NCI-H1105 (cell line): ENCODE measurements at regions not wholly inside any gene's neighbourhood (a gene's known extent, or its start where the extent isn't known, plus 50 kb on each side); places are given as distances from the start of the nearest gene placed in this dataset.
A peak's percentile ranks its signal among the peaks of the same experiment; 100 is the strongest.
"Not testable (repeated sequence)": the region's sequence is repeated elsewhere in the genome, so short reads cannot be mapped to it uniquely, and the experiment has no call there.

Source experiments
- DNase-seq: peaks from one replicate; lab custom pipeline; 2025; lab: John Stamatoyannopoulos, UW

DNA sequence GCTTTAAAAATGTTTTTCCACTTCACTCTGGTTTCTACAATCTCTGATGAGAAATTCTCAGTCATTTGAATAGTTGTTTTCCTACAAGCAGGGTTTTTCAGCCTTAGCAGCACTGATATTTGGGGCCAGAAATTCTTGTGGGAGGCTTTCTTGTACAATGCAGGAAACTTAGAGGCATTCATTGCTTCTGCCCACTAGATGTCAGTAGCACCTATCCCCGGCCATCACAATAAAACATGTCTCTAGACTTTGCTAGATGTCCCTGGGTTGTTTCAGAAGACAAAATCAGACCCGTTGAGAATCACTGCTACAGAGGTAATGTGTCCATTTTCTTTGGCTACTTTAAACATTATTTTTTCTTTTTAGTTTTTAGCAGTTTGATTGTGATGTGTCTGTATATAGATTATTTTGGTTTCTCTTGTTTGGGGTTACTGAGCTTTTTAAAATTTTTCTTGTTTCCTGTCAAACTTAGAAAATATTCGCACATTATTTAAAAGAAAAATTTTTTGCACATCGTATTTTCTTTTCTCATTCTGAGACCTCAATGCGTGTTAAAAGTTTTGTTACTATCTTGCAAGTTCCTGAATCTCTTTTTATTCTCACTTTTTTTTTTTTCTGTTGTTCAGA is 60.8 kb upstream of the CCDC179 start:
- DNase-seq, result peak; percentile 31

DNA sequence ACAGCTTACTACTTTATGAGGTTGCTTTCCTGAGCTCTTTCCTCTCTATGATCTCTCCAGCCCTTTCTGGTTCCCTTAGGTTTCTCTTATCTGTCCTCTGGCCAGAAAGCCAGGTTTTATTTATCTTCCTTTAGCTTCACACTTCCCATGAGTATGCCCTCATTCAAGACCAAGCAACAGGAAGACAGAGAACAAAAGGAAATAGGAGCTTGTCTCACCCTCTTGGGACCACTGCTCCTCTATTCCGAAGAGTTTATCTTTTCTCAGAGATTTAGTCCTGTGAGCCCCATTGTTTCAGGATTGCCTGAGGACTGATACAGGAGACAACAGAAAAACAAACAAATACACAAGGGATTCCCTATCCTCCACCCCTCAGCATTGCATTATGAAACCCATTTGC is 62.4 kb upstream of the CCDC179 start:
- no peak for DNase-seq

DNA sequence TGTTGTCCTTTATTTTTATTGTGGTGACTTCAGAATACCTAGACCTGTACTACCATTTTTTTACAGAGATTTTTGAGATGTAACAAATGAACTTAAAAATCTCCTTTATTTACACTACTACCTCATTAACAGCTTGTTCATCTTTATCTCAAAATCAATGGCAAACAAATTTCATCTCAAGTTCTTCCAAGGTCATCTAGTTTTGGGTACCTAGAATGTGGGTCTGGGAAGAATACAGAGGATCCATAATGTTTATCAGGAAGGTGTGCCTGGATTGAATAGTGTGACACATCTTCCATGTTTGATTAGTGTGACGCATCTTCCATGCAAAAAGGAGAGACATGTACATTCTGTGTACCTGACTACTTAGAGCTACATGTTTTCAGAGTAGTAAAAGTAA is 63.3 kb upstream of the CCDC179 start:
- DNase-seq, result no peak

DNA sequence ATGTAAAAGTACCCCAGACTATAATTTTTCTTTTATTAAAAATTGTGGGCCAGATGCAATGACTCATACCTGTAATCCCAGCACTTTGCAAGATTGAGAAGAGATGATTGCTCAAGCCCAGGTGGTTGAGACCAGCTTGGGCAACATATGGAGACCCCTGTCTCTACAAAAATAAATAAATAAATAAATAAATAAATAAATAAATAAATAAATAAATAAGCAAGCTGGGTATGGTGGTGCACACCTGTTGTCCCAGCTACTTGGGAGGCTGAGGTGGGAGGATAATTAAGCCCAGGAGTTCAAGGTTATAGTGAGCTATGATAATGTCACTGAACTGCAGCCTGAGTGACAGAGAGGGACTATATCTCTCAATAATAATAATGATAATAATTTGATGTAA is 66.1 kb upstream of the CCDC179 start:
- DNase-seq, result no peak

DNA sequence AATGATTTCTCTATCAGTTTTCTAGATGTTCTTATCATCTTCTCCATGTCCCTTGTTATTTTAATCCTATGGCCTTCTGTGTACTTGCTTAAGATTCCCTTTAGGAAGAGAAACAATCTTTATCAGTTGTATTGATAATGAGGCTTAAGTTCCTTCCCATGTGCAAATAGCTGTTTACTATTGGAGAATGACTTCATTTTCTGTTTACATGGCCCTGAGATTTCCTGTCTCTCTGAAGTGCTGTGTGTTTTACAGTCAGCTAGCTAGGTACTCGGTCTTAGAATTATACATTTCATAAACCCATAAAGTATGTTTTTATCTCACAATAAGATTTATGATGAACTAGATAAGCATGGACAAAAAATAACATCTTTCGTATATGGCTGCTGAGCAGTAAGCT is 67.5 kb upstream of the CCDC179 start:
- no peak for DNase-seq

GRCh38 chr11:22928207-22928917 is 68.1 kb upstream of the CCDC179 start:
- DNase-seq, result no peak

DNA sequence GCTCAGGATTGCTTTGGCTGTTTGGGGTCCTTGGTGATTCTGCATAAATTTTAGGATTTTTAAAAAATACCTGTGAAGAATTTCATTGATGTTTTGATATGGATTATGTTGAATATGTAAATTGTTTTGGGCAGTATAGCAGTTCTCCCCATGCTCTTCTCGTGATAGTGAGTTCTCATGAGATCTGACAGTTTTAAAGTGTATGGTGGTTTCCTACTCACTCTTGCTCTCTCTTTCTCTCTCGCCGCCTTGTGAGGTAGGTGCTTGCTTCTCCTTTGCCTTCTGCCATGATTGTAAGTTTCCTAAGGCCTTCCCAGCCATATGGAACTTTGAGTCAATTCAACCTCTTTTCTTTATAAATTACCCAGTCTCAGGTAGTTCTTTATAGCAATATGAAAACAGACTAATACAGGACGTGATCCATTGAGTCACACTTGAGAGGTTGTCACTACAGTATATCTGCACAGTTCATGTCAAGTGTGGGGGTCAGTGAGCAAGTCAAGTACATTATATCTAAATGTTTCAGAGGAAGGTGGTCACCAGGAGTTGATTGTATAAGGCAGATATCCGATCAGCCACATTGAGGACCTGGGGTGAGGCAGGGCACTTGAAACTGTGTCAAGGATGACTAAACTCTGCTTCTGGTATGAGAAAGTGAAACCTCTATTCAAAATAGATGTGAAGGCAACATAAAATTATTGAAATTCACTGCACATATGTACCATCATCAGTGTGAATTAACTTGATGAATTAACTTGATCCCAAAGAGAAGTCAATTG is 70.7 kb upstream of the CCDC179 start:
- DNase-seq, result no peak

- DNase-seq, result no peak
These were observed 78.4 kb upstream of the CCDC179 start for GRCh38 chr11:22938691-22939090.

DNA sequence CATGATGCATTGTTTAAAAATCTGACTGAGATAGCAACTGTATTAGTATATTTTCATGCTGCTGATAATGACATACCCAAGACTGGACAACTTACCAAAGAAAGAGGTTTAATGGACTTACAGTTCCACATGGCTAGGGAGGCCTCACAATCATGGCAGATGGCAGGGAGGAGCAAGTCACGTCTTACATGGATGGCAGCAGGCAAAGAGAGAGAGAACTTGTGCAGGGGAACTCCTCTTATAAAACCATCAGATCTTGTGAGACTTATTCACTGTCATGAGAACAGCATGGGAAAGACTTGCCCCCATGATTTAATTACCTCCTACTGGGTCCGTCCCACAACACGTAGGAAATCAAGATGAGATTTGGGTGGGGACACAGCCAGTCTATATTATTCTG is 81.3 kb upstream of the CCDC179 start:
- DNase-seq, result not testable (repeated sequence)

- no peak for DNase-seq
These were observed 97.5 kb upstream of the CCDC179 start for GRCh38 chr11:22957786-22958185.

DNA sequence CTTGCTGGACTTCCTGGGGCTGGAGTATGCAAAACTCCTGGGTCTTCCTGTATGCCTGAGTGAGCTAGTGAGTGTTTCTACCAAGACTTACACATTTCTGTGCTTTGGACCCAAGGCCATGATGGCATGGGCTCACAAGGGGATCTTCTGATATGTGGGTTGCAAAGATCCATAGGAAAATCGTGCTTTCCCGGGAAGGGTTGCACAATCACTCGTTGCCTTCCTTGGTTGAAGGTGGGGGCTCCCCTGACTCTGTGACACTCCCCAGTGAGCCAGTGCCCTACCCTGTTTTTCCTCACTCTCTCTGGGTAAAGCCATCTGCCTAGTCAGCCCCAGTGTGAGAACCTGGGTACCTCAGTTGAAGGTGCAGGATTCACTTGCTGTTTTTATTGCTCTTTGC is 114.0 kb upstream of the CCDC179 start:
- no peak for DNase-seq

- DNase-seq, result no peak
These were observed 115.9 kb upstream of the CCDC179 start for GRCh38 chr11:22976146-22976545.

DNA sequence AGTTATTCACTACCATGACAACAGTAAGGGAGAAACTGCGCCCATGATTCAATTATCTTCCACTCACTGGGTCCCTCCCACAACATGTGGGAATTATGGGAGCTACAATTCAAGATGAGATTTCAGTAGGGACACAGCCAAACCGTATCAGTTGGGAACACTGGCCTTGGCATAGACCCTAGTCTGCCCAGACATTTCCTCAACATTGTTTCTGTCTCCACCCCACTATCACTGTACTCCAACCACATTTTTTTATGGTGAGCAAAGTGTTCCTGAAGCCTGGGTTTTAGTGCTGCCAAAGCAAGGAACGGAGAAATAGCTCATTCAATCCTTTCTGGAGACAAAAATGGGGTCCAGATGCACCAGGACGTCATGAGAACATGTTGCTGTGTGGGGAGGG is 122.6 kb upstream of the CCDC179 start:
- DNase-seq, result no peak

- DNase-seq, result no peak
These were observed 123.8 kb upstream of the CCDC179 start for GRCh38 chr11:22984045-22984444.

DNA sequence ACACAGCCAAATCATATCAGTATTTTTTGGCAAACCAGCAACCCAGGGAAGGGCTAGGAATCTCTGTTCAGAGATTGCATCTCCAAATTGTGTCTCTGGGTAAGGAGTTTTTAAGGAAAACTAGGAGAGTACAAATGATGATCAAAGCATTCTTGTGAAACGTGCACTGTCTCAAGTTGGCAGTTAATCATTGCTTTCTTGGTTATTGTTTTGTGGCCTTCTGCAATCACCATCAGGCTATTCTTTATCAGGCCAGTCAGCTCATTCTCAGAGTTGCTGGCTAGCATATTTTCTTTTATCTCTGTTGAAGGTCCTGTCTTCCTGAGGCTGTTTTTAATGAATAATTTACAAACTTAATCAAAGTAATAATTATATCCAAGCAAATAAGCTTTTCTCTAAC is 129.1 kb upstream of the CCDC179 start:
- no peak for DNase-seq

GRCh38 chr11:22991196-22991595 is 130.9 kb upstream of the CCDC179 start:
- DNase-seq, result no peak

- no peak for DNase-seq
These were observed 146.5 kb upstream of the CCDC179 start for GRCh38 chr11:23006730-23007129.

DNA sequence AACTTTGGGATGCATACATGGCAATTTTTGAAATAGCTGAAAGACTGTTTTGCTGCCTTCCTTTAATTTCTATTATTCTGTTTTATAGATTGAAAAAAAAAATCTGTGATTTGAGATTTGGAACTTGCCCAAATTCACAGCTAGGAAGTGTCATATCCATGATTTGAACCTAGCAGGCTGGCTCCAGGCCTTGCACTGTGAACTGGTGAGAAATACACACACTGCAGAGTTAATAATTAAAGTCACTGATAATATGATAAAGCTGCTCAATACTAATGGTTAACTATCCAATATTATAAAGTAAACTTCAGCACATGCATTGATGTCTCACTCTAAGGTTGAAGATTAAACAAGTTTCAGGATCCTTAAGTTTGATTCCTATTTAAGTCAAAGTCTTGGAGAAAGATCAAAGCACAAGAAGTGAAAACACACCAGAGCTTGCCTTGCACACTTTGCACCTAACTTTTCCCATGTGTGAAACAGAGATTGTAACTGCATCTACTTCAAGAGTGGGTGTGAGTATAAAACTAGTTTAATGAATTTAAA is 150.6 kb upstream of the CCDC179 start:
- no peak for DNase-seq

- no peak for DNase-seq
These were observed 152.7 kb upstream of the CCDC179 start for GRCh38 chr11:23012930-23013329.

GRCh38 chr11:23013509-23013908 is 153.2 kb upstream of the CCDC179 start:
- no peak for DNase-seq

DNA sequence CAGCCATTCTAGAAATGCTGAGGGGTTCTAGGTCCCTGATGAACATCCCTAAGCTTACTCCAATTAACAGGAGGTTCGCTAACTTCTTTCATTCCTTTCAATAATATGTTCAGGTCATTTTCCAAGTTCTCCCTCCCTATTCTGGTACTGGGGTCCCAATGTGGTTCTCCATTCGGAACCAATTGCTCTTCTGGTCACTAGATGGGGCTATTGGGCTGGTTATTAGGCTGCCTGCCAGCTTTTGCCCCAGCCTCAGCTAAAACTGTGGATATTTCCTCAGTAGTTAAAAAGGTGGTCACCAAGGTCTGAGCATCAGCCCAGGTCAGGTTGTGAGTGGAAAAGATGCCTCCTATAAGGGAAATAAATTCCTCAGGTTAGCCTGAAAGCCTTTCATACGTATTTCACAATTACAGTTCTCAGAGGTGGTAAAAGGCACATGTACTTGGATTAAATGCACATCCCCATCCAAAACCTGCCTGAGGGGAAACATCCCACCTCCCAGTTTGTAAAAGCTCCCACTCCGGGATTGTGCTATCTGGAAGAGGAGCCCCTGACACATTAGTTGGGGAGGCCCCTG is 161.1 kb upstream of the CCDC179 start:
- peak; percentile 24 for DNase-seq

- DNase-seq, result no peak
These were observed 162.6 kb upstream of the CCDC179 start for GRCh38 chr11:23022854-23023253.

GRCh38 chr11:23023319-23023718 is 163.0 kb upstream of the CCDC179 start:
- no peak for DNase-seq
